ENCODE measurements at regions not wholly inside any gene's neighbourhood (a gene's known extent, or its start where the extent isn't known, plus 50 kb on each side); places are given as distances from the start of the nearest gene placed in this dataset.
"Not testable (repeated sequence)": the region's sequence is repeated elsewhere in the genome, so short reads cannot be mapped to it uniquely, and the experiment has no call there.

DNA sequence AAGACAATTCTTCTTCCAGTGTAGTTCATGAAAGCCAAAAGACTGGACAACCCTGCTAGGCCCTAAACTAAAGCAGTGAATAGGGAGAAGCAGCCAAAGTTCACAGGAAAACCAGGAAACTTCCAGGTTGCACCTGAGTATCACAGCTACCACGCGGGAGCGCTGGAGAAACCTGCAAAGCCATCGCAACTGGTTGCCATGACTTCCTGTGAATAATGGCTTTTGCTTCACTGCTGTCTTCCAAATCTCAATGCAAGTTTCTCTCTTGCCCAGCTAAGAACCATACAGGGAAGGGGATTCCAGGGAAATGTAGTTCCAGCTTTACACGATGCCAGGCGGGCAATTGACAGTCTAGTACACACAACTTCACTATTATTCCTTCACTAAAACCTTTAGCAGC lies 114.1 kb downstream of the GXYLT1 start:
- no peak for DNase-seq (ENCODE audit: low spot score)

DNA sequence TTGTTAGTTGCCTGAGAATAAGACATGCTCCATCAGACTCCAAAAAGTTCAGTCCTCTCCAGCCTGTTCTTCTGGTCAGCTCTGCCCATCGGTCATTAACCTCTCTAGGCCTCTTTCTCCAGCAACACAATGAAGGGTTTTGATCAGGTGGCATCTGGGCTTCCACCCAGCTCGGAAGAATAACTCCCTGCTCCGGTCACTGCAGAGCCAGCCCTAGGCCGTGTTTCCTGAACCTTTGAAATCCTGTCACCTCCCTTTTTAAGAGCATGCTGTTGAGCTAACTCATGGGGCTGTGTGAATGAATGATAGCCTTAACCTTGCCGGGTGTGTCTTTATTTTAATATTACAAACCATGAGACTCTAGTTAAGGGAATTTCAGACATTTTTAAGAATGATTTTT lies 117.1 kb downstream of the GXYLT1 start:
- DNase-seq (ENCODE audit: low spot score): no peak

DNA sequence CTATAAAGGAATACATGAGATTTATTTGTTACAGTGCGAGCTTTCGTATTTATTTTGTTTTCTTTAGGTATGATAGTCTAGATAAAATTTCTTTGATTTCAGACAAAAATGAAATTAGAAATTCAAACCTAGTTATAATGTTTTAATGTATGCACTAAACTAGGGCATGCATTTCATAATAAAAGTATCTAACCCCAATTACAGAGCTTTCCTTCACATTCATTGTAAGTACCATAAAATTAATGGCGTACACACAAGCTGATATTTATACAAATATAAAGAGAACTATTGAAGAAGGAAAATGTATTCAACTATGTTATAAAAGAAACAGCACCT lies 120.2 kb downstream of the GXYLT1 start:
- no peak for DNase-seq (ENCODE audit: low spot score)

DNA sequence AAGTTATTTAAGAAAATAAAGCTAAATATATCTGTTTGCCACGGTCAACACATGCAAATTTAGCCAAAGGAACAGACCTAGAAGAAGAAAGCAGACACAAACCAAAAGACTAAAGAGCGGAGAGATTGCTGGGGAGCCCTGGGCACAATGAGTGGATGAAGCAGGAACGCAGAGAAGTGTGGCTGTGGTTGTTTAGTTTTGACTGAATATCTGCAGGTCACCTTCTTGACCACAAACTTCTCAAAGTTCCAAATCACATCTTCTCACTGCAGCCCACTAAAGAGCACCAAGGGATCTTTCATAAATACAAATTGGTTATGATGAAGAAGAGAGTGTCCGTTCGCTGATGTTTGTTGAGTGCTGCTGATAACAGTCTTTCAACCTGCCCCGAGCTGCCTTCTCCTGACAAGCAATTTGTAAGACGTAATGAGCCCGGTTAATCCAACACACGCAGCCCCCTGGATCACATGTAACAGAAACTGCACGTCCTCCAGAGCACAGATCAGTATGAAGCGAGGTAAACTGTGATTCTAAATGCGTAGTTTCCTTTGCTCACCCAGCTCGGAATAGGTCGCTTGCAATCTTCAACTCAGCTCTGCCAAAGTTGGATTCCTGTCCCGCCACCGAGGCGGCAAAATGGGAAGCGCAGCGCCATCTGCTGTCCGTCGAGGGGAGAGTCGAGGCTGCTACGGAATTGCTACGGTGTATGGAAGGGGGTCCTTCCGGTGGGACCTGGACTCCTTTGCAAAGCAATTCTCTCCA lies 120.8 kb downstream of the GXYLT1 start:
- DNase-seq (ENCODE audit: low spot score): peak; percentile 64

DNA sequence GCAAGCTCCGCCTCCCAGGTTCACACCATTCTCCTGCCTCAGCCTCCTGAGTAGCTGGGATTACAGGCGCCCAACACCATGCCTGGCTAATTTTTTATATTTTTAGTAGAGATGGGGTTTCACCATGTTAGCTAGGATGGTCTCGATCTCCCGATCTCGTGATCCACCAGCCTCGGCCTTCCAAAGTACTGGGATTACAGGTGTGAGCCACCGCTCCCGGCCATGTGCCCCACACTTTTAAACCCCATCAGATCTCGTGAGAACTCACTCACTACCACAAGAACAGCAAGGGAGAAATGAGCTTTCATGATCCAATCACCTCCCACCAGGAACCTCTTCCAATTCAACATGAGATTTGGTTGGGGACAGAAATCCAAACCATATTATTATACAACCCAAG lies 122.7 kb downstream of the GXYLT1 start:
- DNase-seq (ENCODE audit: low spot score): not testable (repeated sequence)

DNA sequence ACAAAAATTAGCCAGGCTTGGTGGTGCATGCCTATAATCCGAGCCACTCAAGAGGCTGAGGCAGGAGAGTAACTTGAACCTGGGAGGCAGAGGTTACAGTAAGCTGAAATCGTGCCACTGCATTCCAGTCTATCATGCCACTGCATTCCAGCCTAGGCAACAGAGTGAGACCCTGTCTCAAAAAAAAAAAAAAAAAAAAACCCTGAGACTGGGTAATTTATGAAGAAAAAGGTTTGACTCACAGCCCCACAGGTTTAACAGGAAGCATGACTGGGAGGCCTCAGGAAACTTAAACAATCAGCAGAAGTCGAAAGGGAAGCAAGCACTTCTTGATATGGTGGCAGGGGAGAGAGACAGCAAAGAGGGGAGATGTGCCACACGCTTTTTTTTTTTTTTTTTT lies 123.2 kb downstream of the GXYLT1 start:
- DNase-seq (ENCODE audit: low spot score): no peak

DNA sequence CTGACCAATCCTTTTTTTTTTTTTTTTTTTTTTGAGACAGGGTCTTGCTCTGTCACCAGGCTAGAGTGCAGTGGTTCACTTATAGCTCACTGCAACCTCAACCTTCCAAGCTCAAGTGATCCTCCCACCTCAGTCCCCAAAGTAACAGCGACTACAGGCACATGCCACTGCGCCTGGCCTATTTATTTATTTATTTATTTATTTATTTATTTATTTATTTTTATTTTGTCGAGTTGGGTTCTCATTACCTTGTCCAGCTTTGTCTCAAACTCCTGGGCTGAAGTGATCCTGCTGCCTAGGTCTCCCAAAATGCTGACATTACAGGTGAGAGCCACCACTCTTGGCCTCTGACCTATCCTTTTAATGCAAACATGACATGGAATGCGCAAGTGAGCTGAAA lies 124.4 kb downstream of the GXYLT1 start:
- no peak for DNase-seq (ENCODE audit: low spot score)

DNA sequence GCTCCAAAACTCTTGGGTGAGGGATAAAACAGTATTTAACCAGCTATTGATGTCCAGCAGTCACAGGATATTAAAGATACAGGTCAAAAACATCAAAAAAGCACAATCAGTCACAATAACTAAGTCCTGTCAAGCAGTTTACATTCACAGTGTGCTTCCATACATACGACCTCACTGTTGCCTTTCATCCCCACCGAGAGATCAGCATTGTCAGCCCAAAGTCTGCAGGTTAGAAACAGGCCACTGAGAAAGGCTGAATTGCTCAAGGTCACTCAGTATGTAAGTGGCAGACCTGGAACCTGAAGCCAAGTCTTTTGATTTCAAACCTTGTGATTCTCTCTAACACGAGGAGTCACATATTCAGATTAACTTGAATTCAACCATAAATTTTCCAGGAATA lies 124.9 kb downstream of the GXYLT1 start:
- no peak for DNase-seq (ENCODE audit: low spot score)

DNA sequence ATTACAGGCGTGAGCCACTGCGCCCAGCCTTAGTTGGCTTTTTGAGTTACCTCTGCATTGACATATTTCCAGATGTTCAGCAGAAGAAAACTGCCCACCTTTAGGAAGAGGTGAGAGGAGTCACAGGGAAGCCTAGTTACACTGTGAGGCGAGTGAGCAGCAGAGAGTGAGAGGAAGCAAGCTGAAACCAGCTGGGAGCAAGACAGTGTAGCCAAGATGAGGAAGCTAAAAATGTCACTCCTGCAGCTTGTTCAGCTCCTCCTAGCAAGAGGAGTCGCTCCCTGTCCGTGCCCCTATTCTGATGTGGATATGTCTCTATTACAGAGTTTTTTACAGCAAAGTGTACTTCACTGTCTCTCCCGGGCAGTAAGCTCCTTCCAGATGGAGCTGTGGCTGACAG lies 127.6 kb downstream of the GXYLT1 start:
- no peak for DNase-seq (ENCODE audit: low spot score)

DNA sequence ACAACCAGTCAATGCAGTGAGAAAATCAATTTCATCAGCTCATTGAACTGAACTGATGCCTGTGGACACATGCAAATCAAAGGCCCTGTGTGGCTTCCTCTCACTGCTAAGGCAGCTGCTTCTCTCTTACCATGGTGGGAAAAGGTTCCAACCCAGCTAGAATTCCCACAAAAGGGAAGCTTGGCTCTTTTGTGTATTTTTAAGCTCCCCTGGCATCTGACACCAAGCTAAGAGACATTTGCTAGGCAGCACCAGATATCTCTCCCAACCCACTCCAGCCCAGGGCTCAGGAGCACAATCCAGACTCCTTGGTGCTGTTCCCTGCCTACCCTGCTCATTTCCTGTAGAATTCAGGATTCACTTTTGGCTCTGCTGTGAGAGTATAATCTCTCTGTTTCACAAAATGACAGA lies 129.6 kb downstream of the GXYLT1 start:
- no peak for DNase-seq (ENCODE audit: low spot score)

DNA sequence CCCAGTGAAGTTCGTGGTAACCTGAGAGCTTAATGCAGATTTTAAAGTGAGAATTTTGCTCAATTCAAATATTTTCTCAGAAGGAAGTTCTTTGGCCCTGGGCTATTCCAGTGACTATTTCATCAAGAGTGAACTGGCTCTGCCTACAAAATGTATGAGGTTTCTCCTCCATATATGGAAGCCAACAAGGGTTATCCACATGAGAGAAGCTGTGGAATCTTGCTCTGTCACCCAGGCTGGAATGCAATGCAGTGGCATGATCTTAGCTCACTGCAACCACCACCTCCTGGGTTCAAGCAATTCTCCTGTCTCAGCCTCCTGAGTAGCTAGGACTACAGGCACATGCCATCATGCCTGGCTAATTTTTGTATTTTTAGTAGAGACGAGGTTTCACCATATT lies 132.2 kb downstream of the GXYLT1 start:
- not testable (repeated sequence) for DNase-seq (ENCODE audit: low spot score)

DNA sequence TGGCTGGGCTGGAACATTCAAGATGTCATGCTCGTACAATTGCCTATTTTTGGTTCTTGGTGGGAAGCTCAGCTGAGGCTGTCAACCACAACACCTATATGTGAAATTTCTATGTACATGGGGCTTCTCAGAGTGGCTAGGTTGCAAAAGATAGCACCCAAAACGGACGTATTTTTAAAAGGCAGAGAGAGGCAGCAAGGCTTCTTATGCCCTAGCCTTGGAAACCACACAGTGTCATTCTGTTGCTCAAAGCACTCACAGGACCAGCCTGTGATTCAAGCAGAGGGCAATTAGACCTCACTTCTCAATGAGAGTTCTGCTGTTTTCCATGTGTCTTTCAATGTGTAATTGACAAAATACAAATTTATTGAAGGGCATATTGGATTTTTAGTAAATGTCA lies 134.0 kb downstream of the GXYLT1 start:
- no peak for DNase-seq (ENCODE audit: low spot score)

DNA sequence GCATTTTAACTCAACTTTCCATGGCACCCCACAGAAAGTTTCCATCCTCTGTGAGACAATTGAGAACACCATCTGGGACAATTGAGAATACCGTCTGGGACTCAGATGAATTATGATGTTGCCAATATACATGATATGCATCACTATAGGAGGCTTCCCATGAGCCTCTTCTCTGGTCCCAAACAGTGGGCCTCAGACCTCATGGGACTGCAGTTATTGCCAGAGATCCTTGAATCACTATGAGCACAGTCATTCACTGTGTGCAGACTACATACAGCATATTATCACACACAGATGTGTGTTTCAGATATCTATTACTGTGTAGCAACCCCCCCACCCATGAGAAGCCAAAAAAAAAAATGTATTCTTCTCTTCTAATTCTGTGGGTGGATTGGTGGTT lies 134.4 kb downstream of the GXYLT1 start:
- DNase-seq (ENCODE audit: low spot score): no peak

DNA sequence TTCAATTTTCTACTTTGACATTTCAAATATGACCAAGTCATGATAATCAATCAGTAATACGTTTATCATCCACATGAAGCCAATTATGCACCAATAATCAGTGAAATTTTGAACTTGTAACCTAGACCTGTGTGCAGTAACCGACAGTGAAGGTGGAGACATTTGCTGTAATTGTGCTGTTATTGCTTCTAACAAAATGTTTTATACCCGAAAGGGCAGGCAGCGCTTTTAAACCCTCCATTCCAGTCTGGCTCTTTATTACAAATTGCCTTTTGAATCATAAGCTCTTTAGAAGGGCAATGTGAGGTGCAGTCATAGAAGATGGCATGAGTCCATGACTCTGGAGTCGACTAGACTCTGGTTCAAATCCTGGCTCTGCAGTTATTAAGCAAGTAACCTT lies 135.7 kb downstream of the GXYLT1 start:
- no peak for DNase-seq (ENCODE audit: low spot score)

DNA sequence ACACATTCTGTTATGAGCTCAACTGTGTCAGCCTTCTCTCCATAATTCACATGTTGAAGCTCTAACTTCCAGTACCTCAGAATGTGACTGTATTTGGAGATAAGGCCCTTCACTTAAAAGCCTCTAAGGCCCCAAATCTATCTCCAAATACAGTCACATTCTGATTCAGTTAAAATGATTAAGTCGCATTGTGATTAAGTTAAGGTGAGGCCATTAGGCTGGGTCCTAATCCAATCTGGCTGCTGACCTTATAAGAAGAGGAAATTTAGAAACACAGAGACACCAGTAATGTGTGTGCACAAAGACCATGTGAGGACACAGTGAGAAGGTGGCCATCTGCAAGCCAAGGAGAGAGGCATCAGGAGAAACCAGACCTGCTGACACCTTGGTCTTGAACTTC lies 141.6 kb downstream of the GXYLT1 start:
- no peak for DNase-seq (ENCODE audit: low spot score)

DNA sequence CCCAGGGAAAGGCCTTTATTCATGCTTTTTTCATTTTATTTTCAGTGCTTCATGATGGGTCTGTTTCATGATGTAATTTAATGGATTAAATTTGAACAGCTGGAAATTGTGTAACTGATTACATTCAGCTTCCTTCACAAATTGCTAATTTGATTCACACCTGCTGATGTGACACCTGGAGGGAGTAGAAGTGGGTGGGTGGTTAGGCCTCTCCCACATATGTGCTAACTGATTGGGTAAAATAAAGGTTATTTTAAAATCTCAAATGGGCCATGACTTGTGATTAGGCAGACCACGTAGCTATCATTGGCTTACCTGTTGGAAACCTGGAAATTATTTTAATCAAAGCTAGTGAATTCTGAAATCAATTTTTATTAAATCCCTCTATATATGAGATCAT lies 142.1 kb downstream of the GXYLT1 start:
- no peak for DNase-seq (ENCODE audit: low spot score)

DNA sequence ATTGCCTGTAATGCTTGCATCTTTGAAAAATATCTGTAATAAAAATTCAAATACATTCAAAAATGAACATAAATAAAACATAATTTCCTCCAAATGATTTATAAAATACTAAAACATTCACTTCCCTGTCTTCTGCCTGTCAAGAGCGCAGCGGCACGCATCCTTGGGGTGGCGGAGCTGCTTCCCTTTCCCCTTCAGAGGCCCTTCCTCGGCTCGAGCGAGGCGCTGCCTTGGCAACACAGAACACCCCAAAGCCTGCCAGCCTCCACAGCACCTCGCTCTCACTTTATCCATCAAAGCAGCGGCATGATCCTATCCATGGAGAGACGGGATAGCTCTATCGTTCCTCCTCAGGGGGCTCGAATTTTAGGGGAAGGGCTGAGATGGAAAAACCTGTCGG lies 146.2 kb downstream of the GXYLT1 start:
- DNase-seq (ENCODE audit: low spot score): no peak

DNA sequence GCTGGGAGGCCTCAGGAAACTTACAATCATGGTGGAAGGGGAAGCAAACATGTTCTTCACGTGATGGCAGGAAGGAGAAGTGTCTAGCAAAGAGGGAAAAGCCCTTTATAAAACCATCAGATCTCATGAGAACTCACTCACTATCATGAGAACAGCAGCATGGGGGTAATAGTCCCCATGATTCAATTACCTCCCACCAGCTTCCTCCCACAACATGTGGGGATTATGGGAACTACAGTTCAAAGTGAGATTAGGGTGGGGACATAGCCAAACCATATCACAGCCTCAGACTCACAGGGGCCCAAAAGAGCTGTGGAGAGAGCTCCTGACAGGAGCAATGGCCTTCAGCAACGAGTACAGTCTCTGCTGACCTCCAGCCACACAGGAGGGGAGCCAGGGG lies 151.4 kb downstream of the GXYLT1 start:
- no peak for DNase-seq (ENCODE audit: low spot score)

DNA sequence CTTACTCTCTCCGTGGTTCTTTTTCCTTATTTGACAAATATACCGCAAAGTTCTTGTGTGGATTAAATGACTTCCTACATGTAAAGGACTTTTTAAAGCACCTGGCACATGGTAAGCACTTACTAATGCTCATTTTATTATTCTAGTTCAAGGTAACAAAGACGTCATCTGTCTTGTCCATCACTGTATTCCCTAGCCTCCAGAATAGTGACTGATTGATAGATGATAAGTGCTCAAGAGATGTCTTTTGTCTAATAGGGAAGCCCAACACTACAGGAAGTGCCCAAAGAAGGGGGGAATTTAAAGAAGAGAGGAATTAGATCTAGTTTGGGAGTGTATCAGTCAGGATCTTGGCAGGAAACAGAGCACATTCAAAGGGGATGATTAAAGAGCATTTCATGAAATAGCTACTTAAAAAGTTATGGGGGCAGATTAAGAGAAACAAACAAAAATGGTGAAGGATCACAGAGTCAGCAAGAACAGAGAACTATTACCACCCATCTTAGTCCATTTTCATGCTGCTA lies 151.9 kb downstream of the GXYLT1 start:
- no peak for DNase-seq (ENCODE audit: low spot score)

DNA sequence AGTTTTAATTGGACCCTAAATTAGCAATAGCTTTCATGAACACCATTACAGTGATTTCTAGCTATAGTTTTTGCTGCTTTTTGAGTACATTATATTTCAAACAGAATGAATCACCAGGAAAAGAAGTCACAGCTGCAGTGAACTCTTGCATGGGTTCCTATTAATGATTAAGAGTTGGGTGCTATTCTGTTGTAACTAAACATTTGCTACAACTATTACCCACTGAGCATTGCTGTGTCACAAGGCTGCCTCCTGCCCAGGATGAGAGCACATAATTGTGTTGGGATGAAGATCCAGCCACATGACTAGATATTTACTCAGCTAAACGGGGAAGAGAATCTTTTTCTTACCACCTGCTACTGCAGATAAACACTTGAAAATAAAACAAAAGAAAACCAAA lies 152.7 kb downstream of the GXYLT1 start:
- DNase-seq (ENCODE audit: low spot score): no peak

DNA sequence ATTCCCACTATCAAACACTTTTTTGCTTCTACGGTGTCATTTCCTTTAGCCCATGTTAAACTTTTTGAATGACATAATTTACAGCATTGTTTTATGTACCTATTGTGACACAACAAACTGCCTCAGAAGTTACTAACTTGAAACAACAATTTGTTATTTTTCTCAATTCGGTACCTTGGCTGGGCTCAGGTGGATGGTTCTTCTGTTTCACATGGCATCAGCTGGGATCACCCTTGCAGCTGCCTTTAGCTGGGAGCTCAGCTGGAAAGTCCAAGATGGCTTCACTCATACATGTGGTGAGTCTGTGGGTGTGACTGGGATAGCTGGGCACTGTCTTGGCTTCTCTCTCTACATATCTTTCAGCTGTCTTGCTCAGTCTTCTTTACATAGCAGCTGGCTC lies 156.0 kb downstream of the GXYLT1 start:
- DNase-seq (ENCODE audit: low spot score): no peak

DNA sequence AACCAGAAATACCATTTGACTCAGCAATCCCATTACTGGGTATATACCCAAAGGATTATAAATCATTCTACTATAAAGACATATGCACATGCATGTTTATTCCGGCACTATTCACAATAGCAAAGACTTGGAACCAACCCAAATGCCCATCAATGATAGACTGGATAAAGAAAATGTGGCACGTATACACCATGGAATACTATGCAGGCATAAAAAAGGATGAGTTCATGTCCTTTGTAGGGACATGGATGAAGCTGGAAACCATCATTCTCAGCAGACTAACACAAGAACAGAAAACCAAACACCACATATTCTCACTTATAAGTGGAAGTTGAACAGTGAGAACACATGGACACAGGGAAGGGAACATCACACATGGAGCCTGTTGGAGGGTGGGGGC lies 158.2 kb downstream of the GXYLT1 start:
- DNase-seq (ENCODE audit: low spot score): not testable (repeated sequence)

DNA sequence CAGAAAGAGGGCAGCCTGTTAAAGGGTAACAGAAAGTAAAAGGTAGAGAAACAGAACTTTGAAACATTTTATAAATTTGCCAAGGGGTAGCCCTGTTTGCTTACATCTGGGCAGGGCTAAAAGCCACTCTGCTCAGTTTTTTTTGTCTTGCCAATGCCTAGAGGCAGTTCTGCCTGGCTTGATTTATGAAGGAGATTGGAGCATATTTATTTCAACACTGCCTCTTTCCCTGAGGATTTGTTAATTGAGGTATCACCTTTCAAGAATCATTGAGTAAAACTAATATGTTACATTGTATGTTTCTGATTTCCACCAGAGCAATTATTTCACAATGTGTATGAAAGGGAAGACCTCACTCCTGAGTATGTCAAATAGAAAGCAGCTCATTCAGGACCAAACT lies 160.8 kb downstream of the GXYLT1 start:
- no peak for DNase-seq (ENCODE audit: low spot score)

DNA sequence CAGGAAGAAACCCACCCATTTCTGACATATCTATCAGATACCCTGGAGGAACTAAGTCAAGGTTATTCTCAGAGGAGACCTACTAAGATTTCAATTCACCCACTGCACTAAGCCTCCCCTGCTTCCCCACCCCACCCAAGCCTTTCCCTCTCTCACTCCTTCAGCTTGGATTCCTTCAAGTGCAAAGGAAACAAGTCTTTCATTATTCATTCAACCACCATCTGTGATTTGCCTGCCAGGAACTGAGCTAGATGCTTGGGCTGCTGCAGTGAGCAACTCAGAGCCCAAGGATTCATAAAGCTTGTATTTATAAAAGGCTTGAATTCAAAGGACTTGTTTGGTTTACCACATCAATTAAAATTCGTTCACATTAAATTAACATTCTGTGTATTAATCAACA lies 161.3 kb downstream of the GXYLT1 start:
- peak; percentile 25 for DNase-seq (ENCODE audit: low spot score)

All from globus pallidus (tissue), 1 donor.